Choroid plexus epithelial cell (primary cell): ENCODE measurements at regions not wholly inside any gene's neighbourhood (a gene's known extent, or its start where the extent isn't known, plus 50 kb on each side); places are given as distances from the start of the nearest gene placed in this dataset.

Experiments used
- DNase-seq: peaks from one replicate; pipeline ENCODE4 v3.0.0-alpha.2; 2010; ENCODE audit warnings: low read depth
- H3K4me3 ChIP-seq: 2 replicates; pipeline ENCODE4 v1.5.1; 2011; ENCODE audit warnings: low read depth, mild to moderate bottlenecking, control low read depth, low read length, moderate library complexity
- TF ChIP-seq, protein P1 (sequence below): conservative IDR thresholded peaks from 2 replicates; pipeline ENCODE4 v1.5.1; 2011; ENCODE audit warnings: low read depth, mild to moderate bottlenecking, control low read depth, inconsistent platforms, low read length, moderate library complexity

- no peak overlapping the region for H3K4me3 ChIP-seq
- TF ChIP-seq, protein P1, sequence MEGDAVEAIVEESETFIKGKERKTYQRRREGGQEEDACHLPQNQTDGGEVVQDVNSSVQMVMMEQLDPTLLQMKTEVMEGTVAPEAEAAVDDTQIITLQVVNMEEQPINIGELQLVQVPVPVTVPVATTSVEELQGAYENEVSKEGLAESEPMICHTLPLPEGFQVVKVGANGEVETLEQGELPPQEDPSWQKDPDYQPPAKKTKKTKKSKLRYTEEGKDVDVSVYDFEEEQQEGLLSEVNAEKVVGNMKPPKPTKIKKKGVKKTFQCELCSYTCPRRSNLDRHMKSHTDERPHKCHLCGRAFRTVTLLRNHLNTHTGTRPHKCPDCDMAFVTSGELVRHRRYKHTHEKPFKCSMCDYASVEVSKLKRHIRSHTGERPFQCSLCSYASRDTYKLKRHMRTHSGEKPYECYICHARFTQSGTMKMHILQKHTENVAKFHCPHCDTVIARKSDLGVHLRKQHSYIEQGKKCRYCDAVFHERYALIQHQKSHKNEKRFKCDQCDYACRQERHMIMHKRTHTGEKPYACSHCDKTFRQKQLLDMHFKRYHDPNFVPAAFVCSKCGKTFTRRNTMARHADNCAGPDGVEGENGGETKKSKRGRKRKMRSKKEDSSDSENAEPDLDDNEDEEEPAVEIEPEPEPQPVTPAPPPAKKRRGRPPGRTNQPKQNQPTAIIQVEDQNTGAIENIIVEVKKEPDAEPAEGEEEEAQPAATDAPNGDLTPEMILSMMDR, result no peak
- no peak for DNase-seq
These were observed 106.2 kb upstream of the UBE3A start for GRCh38 chr15:25545017-25545416.

DNA sequence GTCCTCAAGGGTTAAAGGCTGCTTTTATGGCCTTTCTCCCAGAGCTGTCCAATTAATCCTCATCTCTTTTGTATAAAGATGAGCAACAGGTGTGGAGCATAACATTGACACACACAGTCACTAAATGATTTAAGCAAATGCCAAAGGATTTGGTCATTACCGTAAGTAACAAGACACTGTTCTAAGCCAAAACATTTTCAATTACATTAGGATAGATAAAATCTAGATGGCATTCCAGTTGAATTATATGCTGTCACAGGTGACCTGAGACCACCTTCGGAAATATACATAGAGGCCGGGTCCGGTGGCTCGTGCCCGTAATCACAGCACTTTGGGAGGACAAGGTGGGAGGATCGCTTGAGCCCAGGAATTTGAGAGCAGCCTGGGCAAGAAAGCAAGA, 105.3 kb upstream of the UBE3A start:
- TF ChIP-seq, protein P1, result no peak
- H3K4me3 ChIP-seq, result no peak overlapping the region
- no peak for DNase-seq

GRCh38 chr15:25543196-25543595, 104.4 kb upstream of the UBE3A start:
- no peak overlapping the region for H3K4me3 ChIP-seq
- TF ChIP-seq, protein P1, result no peak
- peak; percentile 14 for DNase-seq

- TF ChIP-seq, protein P1, result no peak
- no peak for DNase-seq
These were observed 102.4 kb upstream of the UBE3A start for GRCh38 chr15:25541228-25541627.

GRCh38 chr15:25536801-25537611, 98.2 kb upstream of the UBE3A start:
- H3K4me3 ChIP-seq, result no peak overlapping the region
- TF ChIP-seq, protein P1, result no peak
- DNase-seq, result no peak

More at GRCh38 chr15:25541228-25541627, 102.4 kb upstream of the UBE3A start:
- H3K4me3 ChIP-seq, result no peak overlapping the region

GRCh38 chr15:25535866-25536265, 97.0 kb upstream of the UBE3A start:
- no peak for DNase-seq
- no peak overlapping the region for H3K4me3 ChIP-seq
- TF ChIP-seq, protein P1, result no peak

GRCh38 chr15:25534293-25534692, 95.5 kb upstream of the UBE3A start:
- no peak overlapping the region for H3K4me3 ChIP-seq
- TF ChIP-seq, protein P1, result no peak
- DNase-seq, result no peak
